Peyer's patch (tissue), 4 donors: ENCODE measurements at regions not wholly inside any gene's neighbourhood (a gene's known extent, or its start where the extent isn't known, plus 50 kb on each side); places are given as distances from the start of the nearest gene placed in this dataset.

Experiments
- CTCF ChIP-seq, 6 experiments: fragments of 450-650 bp in 4 of 6; fragments of 200-600 bp in 2 of 6; sonication (generic) in 1 of 6; IDR thresholded peaks; one replicate each; pipeline ENCODE4 v1.5.1; 2017 to 2019; ENCODE audit warnings: antibody characterized with exemption in 6 of 6, mild to moderate bottlenecking in 3 of 6, moderate library complexity in 1 of 6
- POLR2A ChIP-seq, 2 donors: fragments of 450-650 bp; IDR thresholded peaks; one replicate each; pipeline ENCODE4 v1.5.1; 2017; ENCODE audit warnings: antibody characterized with exemption in 2 of 2, mild to moderate bottlenecking in 2 of 2, moderate library complexity in 2 of 2

- TF ChIP-seq POLR2A (IDR thresholded peaks at IDR 0.05) (no peak), CTCF (IDR thresholded peaks at IDR 0.05) (no peak)
Measured at GRCh38 chr4:162931286-162931685, 235.4 kb downstream of the NAF1 start.
